Body of pancreas (tissue), 4 donors: ENCODE measurements at regions not wholly inside any gene's neighbourhood (a gene's known extent, or its start where the extent isn't known, plus 50 kb on each side); places are given as distances from the start of the nearest gene placed in this dataset.

Experiments used
- CTCF ChIP-seq, 7 experiments: fragments of 450-650 bp in 4 of 7; fragments of 200-600 bp in 3 of 7; sonication (generic) in 3 of 7; IDR thresholded peaks; one replicate each; pipeline ENCODE4 v1.5.1; 2016 to 2019; ENCODE audit warnings: antibody characterized with exemption in 7 of 7
- POLR2A ChIP-seq, 3 donors: fragments of 450-650 bp; IDR thresholded peaks; one replicate each; pipeline ENCODE4 v1.6.1; 2016; ENCODE audit warnings: antibody characterized with exemption in 3 of 3, mild to moderate bottlenecking in 2 of 3

- TF ChIP-seq CTCF (IDR thresholded peaks at IDR 0.05): no peak
- no peak for TF ChIP-seq POLR2A (IDR thresholded peaks at IDR 0.05)
These were observed 318.5 kb downstream of the RAD51AP2 start for GRCh38 chr2:17199741-17200140.
